HG03064 (cell line): ENCODE measurements at regions not wholly inside any gene's neighbourhood (a gene's known extent, or its start where the extent isn't known, plus 50 kb on each side); places are given as distances from the start of the nearest gene placed in this dataset.
"Not testable (repeated sequence)": the region's sequence is repeated elsewhere in the genome, so short reads cannot be mapped to it uniquely, and the experiment has no call there.

Experiments
- ATAC-seq: cut with Tn5 transposase; IDR thresholded peaks from one replicate; pipeline ENCODE4 v1.9.1; 2021; ENCODE audit warnings: low read depth; ENCODE audit not compliant: unreplicated experiment

DNA sequence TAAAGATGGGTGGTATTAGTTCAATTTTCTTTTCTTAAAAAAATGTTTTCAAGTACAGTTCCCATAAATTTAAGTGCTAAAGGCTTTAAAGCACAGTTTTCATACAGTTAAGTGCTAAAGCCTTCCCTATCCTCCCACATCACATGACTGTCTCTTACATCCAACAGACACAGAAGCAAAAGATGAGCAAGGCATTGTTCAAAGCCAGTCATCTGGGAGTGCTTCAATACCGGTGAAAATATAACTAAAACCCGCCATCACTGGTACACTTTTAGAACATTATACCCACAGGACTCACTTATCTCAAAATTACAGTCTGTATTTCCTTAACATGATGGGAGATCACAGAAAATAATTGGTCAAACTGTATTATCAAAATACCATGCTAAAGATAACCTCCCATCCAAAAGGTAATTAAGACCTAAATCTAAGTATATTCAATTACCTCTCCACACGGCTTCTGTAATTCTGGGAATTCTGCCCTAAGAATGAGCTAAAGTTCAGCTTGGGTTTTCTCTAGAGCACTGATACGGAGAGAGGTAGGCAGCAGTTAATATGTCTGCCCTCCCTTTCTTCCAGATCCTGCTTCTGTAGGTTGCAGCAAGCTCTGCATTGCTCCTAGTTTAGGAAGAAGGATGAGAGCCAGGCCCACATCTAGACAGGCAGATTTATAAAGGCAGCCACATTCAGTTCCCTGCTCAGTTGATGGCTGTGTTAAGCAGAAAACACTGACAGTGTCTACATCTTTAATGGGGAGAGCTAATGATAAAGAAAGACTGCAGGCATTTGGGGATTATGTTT is 474.8 kb upstream of the PFKP start:
- ATAC-seq = no peak

DNA sequence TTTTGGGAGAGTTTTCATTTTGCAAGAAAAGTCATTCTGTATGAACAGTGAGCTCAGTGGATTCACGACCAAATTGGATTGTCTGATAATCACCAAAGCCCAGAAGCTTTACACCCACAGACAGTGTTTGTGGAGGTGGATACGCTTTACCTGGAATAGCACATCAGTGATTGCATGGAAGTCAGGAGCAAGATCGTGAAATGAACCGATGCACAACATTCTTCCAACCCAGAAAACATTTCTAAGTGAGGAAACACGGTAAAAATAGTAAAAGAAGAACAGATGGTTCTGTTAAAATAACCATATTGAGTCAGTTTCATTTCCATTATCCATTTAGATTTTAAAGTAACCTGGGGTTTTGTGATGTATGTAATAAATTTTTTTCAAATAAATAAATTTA is 478.2 kb upstream of the PFKP start:
- ATAC-seq = no peak

DNA sequence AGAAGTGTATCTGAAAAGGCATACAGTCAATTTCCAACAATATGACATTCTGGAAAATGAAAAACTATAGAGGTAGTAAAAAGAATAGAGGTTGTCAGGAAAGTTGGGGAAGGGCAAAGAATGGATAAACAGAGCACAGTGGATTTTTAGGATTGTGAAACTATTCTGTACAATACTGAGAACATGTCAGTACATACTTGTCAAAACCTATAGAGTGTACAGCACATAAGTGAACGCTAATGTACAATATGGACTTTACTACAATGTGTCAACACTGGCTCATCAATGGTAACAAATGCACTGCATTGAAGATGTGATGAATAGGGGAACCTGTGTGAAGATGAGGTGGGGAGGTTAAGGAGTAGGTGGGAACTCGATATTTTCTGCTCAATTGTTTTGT is 483.0 kb upstream of the PFKP start:
- no peak for ATAC-seq

DNA sequence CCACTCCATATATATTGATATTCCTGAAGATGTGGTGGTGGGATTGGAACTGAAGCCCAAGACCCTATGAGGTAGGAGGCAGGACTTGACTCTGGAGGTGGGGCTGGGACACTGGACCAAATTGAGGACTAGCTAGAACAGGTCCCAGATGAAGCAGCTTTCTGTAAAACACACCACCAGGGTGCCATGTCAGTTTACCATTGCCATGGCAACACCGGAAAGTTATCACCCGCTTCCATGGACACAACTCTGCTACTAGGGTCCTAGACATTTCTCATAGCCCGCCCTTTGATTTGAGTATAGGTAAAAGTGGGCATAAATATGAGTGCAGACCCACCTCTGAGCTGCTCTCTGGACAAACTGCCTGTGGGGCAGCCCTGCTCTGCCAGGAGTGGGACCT is 490.5 kb upstream of the PFKP start:
- ATAC-seq = no peak

DNA sequence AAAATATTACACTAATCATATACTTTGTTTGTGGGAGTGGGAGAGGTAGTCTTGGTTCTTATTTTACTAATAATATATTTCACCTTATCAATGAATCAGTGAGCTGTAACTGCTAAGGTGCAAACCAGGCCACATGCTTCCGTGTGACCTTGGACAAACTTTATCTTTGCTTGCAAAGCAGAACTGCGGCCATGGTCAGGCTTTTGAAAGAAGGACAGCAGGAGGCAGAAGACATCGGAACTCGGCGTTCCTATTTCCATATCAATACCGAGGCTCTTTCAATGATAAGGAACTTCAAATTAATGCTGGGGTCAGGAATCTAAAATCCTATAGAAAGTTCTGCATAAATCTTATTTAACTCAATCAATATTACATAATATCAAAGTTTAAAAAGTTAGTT is 491.9 kb upstream of the PFKP start:
- ATAC-seq = no peak

DNA sequence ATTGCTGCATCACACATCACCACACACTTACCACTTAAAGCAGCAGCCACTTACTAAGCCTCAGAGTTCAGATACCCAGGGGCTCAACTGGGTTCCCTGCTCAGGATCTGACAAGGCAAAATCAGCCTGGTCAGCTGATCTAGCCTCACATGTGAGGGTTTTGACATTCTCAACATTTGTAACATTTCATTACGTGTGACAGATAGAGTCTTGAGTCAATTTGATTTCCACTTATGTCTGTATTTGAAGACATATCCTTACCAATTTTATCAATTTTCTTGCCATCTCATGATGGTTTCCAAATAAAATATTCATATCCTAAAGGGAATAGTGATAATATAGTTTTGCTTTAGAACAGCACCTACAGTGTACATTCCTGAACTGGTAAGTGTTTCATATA is 494.7 kb upstream of the PFKP start:
- ATAC-seq = no peak

DNA sequence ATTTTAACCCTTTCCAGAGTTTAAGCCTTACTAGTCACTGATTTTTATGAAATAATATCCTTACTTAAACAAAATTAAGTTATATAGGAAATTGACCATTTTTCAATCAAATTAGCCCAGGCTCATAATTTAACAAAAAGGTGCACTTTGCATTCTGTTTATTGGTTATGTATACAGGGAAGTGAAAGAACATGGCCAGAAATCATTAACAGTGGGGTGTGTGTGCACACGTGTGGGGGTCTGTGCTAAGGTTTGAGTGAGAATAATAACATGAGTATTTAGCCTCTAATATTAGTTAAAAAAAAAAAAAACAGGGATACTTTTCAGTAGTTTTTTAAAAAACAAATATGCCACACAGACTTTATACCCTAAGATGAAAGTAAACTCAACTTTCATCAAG is 510.5 kb upstream of the PFKP start:
- no peak for ATAC-seq

DNA sequence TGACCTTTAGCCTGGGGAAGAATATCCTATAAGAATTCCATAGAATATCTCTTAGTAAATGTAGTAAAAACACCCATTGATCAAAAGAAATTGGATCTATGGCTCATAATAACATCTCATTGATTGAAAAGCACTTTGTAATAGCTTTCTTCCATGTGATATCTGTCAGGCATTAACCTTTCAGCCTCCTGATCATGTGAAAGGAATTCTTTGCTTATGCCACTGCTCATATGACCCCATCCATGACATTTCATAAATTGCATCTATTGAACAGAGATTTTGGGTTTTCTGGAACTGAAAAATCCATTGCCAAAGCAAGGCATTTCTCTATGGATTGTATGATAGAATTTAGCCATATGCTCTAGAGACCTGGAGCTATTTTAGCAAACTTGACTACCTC is 519.3 kb upstream of the PFKP start:
- ATAC-seq = no peak

DNA sequence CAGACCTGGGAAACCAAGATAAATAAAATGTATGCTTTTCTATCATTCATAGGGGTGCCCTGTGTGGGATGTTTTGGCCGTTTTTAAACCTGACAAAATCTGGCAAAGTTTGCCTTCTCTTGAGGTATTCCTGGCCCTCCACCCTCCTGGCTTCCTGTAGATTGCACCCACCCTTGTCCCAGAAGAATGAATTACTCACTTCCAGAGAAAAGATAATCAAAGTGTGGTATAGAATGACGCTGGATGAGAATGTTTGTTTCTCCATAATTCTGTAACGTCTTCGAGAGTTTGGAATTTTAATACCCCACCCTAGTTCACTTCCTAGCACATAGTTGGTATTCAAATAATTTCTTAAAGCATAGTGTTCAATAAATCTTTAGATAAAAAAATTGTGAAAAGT is 519.7 kb upstream of the PFKP start:
- ATAC-seq = no peak

DNA sequence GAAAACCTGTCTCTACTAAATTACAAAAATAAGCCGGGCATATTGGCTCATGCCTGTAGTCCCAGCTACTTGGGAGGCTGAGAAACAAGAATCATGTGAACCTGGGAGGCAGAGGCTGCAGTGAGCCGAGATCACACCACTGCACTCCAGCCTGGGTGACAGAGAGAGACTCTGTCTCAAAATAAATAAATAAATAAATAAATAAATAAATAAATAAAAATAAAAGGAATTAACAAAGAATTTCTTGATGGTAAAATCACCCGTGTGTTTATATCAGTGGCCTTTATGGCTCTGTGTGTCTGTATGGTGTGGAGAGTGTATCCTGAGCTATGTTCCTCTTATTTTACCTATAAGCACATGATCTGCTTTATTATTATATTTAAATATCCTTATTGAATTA is 520.5 kb upstream of the PFKP start:
- not testable (repeated sequence) for ATAC-seq

DNA sequence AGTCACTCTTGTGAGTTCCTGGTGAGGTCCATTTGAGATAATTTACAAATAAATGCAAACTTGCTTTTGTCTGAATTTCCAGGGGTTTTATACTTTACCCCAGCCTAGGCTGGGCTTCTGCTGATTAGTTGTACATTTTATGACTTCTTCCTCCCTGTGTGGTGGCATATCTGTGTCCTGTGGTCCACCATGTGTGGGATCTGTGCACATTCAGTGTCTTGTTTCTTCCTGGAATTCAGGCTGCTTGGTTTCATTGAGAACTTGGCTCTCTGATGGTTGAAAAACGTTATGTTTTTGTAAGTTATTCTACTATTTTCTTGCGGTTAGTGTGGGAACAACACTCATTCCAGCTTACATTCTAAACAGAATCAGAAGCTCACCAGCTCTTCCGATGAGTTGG is 523.4 kb upstream of the PFKP start:
- ATAC-seq = no peak

DNA sequence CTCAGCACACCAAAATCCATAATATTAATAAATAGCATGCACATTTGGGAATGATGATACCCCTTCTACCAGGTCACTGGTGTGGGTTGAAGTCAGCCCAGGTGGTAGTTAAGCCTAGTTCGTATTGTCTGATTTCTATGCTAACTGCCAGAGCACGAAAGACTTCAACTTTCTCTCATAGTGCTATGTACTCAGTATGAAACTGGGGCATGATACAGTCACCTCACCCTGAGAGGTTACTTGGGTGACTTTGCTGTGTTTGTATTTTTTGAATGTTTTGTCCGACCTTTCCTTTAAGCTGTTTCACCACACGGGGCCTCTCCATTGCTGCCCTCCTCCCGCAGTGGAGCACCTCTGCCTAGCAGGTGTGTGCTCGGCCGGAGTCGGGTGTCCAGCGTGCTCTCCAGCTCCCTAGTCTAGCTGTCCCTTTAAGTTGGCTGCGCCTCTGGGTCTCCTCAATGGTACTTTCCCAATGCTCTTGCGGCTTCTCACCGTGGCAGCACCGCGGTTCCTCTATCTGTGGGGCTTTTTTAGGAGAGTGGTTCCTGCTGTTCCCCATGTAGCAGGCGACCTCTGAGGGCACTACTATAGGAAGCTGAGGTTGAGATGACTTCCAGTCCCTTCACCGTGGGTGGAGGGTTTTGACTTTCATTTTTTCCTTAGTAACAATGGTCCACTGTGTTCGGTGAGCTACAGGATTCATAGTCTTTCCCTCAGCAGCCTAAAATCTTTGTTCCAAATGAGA is 524.0 kb upstream of the PFKP start:
- no peak for ATAC-seq

DNA sequence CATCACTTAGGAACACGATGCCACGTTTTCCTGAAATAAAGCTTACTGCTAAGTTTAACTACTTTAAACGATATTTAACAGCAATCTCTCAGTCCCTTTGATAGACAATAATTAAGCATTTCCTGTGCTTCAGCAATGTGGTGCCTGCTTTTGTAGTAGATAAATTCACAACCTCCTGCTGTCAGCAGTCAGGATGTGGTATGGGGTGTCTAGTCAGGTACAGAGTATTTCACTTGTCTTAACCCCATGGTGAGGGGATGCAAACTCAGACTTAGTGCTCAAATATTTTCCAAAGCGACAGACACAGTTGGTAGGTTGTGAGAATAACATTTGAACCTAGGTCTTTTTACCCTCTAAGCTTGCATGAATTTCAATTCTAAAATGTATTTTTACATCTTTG is 526.2 kb upstream of the PFKP start:
- no peak for ATAC-seq

DNA sequence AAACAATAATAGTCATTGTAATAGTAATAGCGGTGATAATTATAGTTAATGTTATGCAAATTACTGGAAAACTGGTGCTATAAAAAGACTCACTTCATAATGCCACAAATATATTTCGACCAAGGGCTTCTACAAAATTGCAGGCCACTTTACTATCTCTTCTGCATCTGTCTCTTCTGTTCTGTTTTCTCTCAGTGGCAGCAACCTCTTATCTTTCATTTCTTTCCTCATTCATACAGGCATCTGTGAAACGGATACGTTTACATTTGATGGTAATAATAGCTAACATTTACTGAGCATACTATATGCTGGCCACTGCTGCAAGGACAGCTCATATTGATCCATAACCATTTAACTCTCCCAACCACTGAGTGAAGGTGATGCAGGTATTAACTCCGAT is 537.4 kb upstream of the PFKP start:
- ATAC-seq = no peak

DNA sequence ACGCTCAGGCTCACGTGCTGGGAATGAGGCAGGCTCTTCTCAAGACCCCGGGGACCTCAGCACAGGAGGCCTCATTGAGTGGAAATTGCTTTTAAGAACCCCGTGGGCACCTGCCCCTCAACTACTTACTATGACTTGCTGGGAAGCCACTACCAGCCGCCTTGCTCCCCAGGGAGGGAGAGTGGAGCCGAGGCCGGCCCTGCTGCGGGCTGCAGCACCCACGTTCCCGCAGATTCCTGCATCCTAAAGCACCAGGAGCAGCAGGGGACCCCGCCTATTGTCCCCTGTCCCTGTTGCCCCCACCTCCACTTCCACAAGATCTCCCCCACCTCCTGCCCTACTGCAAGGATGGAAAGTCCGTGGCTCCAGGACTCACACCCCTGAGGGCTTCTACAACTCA is 541.6 kb upstream of the PFKP start:
- ATAC-seq = no peak

DNA sequence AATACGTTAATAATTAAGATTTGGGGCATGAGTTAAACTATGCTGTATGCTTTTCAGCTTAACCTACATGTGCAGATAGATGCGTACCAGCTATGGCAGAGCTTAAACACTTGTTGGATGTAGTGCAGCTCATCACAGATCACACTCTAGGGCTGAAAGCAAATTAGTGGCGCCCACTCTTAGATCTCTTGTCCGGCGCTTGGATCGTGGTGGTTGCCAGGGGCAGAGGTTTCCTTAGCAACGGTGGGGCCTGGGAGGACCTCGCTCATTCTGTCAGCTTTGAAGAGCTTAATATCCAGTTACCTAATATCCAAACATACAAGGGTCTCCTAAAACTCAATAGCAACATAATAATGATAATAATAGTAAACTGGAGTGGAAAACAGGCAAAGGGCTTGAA is 548.2 kb upstream of the PFKP start:
- no peak for ATAC-seq

DNA sequence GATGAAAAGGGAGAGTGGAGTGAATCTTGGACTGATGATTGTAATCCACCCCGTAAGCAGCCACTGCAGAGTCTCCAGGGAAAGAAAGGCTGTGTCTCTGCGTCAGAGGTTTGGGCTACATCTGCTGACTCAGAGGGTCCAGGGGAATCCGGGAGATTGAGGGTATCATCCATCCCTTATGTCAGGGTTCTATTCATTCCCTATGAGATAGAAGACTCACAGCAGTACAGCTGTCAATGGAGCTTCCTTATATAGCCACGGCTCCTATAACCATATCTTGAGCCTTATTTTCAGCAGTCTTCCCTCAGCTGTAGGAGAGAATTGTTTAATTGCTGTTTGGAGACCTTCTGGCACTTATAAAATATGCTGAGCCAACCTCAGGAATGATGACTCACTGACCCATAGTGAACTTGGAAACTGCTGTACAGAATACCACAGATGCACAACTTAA is 558.2 kb upstream of the PFKP start:
- no peak for ATAC-seq

DNA sequence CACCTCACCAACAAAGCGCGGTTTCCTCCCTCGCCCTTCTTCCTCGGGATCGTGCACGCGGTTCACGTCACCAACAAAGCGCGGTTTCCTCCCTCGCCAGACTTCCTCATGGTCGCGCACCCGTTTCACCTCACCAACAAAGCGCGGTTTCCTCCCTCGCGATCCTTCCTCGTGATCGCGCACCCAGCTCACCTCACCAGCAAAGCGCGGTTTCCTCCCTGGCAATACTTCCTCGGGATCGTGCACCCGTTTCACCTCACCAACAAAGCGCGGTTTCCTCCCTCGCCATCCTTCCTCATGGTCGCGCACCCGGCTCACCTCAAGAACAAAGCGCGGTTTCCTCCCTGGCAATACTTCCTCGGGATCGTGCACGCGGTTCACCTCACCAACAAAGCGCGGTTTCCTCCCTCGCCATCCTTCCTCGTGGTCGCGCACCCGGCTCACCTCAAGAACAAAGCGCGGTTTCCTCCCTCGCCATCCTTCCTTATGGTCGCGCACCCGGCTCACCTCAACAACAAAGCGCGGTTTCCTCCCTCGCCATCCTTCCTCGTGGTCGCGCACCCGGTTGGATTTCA is 565.9 kb upstream of the PFKP start:
- ATAC-seq = not testable (repeated sequence)

DNA sequence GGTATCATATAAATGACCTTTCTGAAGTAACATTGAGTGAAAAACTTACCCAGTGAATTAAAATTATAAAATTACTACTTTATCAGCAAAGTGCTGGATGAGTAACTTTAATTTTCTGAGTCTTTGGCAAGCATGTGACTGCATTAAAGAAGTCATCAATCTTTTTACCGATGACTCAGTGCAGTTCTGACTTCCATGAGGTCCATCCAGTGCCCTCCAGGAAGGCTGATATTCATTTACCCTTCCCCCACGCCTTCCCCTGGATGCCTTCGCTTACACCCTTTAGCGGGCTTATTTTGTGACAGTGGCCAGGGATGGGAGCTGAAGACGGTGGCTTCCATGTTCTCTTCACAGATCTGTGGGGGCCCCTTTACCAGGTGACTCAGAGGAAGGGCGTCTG is 572.9 kb upstream of the PFKP start:
- no peak for ATAC-seq

DNA sequence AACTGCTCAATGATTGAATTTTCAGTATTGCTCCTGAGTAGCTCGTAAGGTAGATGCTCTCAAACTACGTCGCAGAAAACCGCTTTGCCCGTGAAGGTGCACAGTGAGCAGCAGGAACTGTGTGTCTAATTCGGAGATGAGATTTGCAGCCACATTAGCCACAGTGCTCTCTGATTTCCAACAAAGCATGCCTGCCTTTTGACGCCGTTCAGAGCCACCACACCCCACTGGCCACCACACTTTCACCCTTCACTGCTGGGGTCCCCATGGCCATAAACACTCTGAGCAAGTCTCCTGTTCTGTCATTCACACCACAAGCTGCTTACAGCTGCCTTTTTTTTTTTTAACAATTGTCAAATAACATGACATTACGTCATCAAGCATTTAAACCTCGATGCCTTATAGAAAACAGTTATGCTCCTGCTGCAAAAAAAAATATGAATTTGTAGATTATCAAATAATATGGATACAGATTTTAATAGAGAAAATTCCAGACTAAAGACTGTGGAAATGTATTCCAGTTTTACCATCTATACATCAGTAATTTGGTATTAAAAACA is 578.8 kb upstream of the PFKP start:
- no peak for ATAC-seq

DNA sequence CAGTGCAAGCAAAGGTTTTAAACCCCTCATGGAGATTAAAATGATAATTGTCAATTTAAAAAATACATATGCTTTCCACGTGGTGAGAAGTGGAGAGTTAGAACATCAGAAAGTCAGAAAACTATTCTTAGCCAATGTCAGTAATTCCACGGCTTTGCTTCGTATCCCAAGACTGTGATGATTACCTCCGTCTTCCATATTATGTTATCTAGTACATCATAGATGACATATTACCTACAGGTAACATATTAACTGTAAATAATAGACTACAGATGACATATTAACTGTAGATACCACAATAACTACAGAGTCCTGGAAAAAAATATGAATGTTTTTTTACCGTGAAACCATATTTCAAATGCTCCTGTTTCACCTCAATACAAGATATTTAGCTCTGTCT is 579.4 kb upstream of the PFKP start:
- no peak for ATAC-seq

DNA sequence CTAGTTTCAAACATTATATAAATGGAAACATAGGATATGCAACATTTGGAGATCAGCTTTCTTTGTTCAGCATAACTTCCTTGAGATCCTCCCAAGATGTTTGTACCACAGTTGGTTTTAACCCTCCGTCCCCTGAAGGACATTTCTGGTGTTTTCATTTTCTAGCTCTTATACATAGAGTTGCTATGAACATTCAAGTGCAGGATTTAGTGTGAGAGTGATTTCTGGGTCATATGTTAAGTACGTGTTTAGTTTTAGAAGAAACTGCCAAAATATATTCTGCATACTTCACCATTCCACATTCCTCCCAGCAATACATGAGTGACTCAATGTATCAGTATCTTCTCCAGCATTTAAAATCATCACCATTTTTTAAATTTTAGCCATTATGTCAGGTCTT is 588.7 kb upstream of the PFKP start:
- ATAC-seq = no peak
